ENCODE measurements at regions not wholly inside any gene's neighbourhood (a gene's known extent, or its start where the extent isn't known, plus 50 kb on each side); places are given as distances from the start of the nearest gene placed in this dataset.

DNA sequence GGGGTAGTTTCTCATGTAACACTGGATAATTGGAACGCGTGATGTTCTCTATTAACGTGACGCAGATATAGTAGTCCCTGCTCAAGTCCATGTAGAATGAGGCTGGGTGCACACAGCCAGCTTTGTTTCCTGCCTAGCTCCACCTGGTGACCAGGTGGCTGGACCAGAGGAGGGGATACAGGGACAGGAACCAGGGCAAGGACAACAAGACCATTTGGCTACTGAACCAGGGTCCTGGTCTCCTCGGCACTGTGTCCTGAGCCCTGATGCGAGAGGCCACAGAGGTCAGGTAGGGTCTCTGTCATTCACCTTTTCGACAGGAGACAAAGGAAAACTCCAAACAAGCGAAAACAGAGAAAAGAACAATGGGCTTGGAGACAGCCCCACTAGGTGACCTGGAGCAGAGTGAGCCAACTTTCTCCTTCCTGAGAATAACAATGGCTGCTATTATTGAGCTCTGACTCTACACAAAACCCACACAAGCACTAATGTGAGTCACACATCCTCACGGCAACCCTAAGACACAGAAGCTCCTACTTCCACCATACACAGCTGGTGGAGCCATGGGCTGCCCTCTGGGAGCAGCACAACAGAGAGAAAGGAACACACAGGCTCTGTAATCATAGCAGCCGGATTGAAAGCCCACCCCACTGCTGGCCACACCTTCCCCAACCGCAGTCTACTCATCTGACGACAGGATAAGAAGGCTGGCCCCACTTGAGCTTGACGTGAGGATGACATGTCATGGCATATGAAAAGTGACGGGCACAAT is 67.3 kb upstream of the TEX51 start:
- no peak for DNase-seq

DNA sequence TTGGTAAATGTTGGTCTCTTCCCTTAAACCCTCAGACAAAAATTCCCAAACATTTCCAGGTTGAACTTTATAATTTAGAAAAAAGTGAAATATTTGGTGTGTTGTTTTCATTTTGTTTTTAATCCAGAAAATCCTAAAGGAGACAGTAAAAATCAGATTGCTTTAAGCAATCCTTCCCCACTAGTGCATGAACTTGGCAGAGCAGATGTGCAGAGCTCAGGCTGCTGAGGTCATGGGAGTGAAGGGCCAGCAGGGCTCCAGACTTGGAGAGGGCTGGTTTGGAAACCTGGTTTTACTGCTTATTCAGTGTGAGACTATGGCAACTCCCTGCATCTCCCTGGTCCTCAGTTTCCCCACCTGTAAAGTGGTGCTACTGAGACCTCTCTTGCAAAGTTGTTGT is 66.7 kb upstream of the TEX51 start:
- no peak for DNase-seq

DNA sequence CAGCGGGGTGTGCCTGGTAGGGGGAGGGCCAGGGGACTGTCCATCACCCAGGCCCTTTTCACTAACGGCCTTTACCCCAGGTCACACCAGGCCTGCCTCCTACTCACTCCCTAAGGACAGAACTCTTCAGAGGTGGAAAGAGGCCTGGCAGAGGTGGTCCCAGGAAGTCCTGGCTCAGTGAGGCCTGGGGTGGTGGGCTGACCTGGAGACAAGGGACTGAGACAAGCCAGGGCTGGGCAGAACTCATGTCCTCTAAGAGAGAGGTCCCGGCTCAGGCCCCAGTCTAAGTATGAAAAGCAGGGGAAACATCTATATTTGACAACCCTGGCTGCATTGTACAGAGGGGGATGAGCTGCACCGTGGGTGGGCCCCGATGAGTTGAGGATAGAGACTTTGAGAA is 65.9 kb upstream of the TEX51 start:
- no peak for DNase-seq

DNA sequence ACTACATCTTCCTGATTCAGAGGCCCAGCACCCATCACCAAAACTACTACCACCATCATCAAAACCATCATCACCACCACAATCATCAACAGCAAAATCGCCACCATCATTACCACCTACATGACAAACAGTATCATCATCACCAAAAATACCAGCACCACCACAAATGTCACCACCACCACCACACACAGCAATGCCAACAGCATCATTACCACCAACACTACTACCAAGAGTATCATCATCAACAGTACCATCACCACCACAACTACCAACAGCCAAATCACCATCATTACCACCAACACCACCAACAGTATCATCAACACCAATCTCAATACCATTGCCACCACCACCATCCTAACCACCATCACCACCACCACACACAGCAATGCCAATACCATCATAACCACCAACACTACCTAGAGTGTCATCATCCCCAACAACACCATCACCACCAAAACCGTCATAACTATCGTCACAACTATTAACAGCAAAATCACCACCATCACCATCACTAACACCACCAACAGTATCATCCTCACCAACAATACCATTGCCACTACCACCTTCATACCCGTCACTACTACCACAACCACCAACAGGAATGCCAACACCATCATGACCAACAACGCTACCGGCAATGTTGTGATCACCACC is 64.6 kb upstream of the TEX51 start:
- no peak for DNase-seq

DNA sequence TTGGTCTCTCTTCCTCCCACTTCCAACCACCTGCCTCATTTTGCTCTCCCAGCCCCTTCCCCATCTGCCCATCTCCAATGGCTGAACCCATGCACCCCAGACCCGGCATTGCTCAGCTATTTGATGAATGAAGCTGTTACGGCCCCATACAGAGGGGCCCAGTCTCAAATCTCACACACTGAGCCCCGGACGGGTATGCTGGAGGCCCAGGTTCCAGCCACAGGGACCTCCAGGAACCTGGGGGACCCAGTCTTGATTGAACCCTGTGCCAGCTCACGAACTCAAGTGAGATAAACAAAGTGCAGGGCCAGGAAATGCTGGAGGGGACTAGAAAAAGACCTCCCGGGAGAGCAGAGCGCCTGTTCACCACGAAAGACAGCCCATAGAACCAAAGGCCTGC is 63.4 kb upstream of the TEX51 start:
- no peak for DNase-seq

DNA sequence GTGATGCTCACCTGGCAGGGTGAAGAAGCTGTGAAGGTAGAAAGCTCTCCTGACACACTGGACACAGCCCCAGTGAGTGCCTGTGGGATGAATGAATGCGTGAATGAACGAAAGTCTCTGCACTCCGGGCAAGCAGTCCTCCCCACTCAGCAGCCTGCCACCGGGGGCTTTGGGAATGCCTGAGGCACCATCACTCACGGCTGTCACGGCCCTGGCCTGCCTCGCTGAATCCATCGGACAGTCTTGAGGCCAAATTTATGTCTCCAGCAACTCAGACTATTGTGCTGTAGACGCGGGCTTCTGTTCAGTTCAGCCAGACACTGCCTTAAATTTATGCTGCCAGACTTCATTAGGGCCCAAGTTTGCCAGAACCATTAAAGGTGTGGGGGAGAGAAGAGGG is 62.9 kb upstream of the TEX51 start:
- DNase-seq: no peak

DNA sequence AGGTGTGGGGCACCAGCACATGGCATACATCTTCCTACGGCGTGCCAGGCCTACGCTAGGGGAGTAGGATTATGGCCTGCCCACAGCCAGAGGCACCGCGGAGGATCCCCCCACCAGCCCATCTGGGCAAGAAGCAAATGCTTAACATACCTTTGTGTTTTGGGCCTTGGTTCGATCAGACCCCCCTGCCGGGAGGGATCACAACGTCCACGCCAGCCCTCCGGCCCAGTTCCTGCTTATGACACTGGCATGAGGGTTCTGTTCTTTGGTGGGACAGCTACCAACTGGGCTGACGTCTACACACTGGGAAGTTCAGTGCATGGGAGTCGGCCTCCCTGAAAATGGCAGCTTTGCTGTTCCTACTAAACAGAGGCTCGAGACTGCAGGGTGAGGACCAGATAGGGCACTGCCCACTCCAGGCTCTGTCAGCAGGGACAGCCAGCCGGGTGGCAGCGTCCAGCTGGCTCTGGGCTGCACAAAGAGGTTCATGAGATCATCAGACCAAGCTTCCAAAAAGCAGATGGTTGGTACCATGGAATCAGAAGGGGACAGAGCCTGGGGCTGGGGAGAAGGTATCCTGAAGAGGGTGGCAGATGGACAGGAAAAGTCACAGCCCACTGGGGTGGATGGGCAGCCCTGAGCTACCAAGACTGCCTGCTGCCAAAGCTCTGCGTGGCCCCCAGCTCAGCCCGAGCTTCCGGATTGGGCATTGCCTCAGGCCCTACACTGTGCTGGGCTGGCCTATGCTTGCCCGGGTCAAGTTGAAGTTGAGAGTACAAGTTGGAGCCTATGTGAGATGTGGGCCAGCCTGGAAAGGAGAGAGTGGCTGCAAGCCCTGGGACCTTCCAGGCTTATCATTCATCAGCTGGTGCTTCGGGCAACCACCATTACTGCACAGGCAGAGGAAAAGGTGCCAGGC is 61.7 kb upstream of the TEX51 start:
- DNase-seq: no peak

DNA sequence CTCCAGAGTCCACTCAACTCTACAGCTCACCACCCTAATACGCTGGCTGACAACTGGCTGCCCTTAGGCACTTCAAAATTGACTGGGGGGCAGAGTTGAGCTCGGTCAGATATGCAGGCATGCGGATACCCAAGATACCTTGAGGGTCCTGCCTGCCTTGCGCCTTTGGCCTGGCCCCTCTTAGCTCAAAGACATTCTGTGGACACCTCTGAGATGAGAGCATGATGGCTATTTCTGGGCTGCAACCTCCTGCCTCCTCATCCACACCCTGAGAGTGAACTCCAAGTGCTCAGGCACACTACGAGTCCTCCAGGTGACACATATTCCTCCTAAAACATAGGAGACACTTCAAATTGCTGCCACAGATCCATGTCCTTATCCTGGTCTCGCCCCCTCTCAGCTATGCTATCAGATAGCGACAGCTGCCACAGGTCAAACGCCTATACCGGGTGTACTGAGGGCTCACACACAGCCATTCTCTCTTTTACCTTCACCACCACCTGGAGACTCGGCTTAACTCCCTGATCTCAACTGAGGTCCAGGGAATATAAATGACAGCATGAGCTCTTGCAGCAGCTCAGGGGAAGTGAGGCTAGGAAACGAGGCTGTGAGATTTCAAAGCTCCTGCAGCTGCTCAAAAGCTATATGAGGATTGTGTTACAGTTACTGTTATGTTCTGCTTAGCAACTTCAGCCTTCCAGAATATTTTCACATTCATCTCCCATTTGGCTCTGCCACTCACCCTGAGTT is 60.5 kb upstream of the TEX51 start:
- DNase-seq: no peak

DNA sequence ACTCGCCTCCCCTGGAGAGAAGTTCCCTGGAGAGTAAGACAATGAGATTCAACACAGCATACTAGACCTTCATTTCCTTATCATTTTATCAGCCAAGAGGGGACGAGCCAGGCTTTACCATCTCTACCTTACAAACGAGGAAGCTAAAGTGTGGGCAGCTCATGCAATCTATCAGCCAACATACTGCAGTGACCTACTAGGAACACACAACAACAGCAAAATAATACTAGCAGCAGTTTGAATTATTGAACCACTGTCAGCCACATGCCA is 60.0 kb upstream of the TEX51 start:
- DNase-seq: no peak

DNA sequence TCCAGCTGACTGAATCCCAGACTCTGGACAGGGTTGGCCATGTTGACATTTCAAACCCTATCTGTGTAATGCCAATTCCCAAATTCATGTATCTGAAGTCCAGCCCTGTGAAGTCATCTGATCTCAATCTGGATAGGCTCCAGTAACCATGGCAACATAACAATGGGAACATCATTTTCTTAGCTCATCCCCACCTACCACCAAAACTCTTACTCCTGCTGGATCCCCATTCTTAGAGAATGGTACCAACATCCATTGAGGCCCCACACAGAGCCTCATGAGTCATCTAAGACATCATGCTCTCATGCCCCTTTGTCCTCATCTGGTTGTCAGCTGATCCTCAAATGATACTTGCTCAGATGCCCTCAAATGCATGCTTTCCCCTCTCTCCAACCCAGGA is 58.9 kb upstream of the TEX51 start:
- DNase-seq: no peak

DNA sequence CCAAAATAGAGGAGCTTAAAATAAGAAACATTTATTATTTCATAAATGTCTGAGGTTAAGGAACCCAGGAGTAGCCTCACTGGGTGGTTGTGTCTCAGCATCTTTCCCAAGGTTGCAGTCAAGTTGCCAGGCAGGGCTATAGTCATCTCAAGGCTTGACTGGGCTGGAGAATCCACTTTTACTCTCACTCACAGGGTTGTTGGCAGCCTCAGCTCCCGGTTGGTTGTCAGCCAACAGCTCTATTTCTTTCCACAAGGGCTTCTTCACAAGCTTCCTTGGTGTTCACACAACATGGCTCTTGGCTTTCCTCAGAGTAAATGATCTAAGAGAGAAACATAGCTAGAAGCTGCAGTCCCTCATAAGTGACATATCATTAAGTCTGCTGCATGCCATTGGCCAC is 55.6 kb upstream of the TEX51 start:
- DNase-seq: no peak

DNA sequence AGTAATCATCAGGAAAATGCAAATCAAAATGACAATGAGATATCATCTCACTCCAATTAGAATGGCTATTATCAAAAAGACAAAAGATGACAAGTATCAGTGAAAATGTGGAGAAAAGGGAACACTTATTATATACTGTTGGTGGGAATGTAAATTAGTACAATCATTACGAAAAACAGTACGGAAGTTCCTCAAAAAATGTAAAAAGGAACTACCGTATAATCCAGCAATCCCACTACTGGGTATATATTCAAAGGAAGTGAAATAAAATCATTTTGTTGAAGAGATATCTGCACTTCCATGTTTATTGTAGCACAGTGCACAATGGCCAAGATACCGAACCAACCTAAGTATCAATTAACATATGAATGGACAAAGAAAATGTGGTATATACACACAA is 52.4 kb upstream of the TEX51 start:
- no peak for DNase-seq
